ENCODE measurements at regions not wholly inside any gene's neighbourhood (a gene's known extent, or its start where the extent isn't known, plus 50 kb on each side); places are given as distances from the start of the nearest gene placed in this dataset.

- ATAC-seq = no peak
Measured at GRCh38 chr22:49312601-49313000, 515.1 kb downstream of the BRD1 start.

- no peak for ATAC-seq
Measured at GRCh38 chr22:49310354-49310753, 517.3 kb downstream of the BRD1 start.

DNA sequence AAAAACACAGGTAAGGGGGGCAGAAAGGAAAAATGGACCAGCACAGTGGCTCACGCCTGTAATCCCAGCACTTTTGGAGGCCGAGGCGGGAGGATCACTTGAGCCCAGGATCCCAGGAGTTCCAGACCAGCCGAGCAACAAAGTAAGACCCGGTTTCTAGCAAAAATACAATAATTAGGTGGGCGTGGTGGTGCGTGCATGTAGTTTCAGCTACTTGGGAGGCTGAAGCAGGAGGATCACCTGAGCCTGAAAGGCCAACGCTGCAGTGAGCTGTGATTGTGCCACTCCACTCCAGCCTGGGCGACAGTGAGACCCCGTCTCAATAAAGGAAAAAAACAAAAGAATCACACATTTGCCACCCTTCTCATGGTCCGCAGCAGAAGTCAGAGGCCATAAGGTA is 519.4 kb downstream of the BRD1 start:
- ATAC-seq = no peak

- ATAC-seq = no peak
Measured at GRCh38 chr22:49307870-49308269, 519.8 kb downstream of the BRD1 start.

DNA sequence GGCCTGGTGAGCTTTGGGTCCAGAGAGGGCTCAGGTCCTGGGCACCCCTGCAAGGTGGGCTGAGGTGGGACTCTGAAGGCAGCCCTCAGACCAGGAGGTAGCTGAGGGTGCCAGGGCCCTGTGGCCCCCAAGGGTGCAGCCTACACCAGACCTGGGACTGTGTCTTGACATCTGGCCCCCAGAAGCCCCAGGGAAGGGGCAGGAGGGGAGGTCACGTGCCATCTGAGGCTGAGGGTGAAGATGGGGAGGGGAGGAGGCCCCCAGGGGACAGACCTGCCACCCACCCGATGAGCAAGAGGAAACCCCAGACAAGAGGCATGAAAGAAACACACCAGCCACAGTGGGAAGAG is 520.2 kb downstream of the BRD1 start:
- no peak for ATAC-seq

DNA sequence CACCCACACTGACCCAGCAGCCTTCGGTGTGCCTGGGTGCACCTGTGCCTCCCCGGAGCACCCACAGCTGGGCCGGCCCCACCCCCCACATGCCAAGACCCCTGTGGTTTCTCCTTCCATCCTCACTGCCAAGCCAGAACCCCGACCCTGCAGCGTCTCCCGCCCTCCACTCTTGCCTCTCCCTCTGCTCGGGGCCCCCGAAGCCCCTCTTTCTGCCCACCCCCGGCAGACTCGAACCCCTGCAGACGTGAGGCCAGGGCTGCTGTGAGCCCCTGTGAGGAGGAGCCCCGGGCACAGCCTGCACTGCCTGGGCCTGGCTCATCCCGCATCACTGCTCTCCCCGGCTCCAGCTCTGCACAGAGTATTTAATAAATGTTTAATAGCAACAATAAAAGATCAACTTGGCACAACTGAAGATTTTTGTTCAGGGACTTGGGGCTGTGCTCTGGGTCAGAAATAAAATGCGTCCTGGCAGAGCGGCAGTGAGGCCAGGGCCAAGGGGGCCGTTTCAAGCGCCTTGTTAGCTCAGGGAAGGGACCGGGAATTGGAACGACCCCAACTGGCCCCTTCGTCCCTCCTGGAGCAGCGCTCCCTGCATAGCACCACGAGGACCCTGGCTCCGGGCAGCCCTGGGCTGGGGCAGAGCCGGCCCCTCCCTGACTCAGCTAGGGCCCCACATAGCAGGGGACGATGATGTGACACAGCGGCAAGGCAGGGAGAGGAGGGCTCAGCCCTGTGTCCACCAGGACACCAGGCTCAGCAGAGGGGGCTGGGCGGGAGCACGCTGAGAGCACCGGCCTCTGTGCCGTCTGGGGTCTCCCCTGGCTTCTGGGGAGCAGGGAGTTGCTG is 520.8 kb downstream of the BRD1 start:
- no peak for ATAC-seq

- ATAC-seq = no peak
Measured at GRCh38 chr22:49305966-49306631, 521.6 kb downstream of the BRD1 start.

DNA sequence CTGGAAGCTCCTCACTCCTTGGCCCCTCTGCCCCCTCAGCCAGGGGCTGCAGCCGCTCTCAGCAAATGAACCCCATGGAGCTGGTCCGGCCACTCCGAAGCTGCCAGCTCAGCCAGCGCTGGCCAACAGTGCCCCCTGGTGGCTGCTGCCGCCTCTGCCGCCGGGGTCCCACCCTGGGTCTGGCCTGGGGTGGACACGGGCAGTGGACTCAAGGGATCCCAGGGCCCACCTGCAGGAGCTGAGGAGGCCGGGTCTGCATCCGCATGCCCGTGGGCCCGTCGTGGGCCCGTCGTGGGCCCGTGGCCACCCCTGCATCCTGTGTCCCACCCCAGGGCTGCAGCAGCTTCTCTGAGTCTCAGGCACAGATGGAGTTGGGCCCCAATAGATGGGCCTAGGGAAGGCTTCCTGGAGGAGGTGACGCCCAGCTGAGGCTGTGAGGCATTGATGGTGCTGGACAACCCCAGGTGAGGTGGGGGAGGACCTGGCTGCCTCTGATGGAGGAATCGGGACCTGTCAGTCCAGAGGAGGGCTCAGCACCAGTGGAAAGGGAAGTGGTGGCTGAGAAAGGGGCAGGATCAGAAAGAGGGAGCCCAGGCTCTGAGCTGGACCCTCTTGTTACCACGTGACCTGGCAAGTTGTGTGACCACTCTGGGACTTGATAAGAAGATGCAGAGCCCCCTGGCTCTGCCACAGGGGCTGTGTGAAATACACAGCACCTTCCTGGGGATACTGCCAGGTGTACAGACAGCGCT is 522.3 kb downstream of the BRD1 start:
- ATAC-seq = no peak

DNA sequence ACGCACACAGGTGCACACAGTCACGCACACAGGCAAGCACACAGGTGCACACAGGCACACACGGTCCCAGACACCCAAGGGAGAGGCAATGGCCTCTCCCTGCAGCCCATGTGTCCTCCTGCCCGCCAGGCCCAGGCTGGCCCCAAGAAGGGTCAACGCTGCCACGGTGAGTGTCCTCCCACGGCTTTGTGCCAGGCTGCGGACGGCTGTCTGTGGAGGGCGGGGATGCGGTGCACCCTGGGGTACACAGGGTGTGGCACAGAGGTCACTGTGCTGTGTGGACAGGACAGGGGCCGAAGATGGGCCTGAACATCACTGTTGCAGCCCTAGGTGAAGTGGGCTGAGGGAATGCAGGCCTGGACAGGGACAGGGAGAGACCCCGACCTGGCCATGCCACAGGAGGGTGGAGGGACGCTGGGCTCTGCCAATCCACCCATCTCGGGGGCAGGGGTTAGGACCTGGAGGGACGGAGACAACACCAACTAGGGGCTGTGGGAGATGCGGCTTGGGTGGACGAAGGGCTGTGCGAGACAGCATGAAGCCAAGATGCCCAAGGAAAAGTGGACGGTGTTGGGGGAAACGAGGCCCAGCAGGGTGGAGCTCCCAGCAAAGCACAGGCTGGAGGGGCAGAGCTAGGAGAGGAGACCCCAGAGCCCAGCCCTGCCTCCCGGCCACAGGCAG is 523.8 kb downstream of the BRD1 start:
- ATAC-seq = no peak

GRCh38 chr22:49303061-49303735 is 524.5 kb downstream of the BRD1 start:
- ATAC-seq = no peak

GRCh38 chr22:49302530-49302929 is 525.1 kb downstream of the BRD1 start:
- ATAC-seq = no peak

GRCh38 chr22:49302150-49302460 is 525.6 kb downstream of the BRD1 start:
- no peak for ATAC-seq

GRCh38 chr22:49301398-49302149 is 526.1 kb downstream of the BRD1 start:
- ATAC-seq = no peak

DNA sequence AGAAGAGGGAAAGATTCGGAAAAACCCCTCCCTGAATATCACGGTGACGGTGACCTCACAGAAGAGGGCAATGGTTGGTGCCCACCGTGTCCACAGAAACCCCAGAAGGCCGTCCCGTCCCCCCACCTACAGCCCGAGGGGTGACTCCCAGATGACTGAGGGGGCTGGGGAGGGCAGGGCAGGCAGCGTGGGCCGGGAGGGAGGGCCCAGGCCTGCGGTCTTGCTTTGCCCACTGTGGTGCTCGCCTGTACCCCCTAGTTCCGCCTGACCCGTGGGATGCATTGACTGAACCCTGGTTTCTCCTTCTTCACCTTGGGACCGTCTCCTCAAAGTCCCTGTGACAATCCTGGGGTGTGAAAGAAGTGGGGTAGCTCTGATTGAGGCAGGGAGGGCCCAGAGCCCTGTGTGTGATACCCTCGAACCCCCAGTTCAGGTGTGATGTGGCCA is 526.7 kb downstream of the BRD1 start:
- no peak for ATAC-seq

GRCh38 chr22:49300241-49300640 is 527.4 kb downstream of the BRD1 start:
- no peak for ATAC-seq

DNA sequence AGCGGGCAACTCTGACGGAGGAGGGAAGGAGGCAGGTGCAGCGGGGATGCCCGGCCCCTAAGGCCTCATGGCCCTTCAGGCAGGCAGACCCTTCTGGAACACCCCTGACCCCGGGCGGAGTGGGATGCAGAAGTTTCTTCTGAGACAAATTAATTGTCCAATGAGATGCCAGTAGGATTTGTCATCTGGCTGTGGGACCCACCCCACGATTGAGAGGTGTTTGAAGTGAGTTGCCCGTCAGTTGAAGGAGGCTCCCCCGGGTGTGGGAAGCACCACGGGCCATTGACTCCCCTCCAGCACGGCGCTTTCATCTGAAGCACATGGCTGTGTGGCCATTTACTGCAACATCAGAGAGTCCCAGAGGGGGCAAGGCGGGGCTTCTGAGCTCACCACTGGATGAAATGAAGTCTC is 527.8 kb downstream of the BRD1 start:
- no peak for ATAC-seq

- ATAC-seq = no peak
Measured at GRCh38 chr22:49298834-49299750, 528.6 kb downstream of the BRD1 start.

- no peak for ATAC-seq
Measured at GRCh38 chr22:49297871-49298721, 529.6 kb downstream of the BRD1 start.

DNA sequence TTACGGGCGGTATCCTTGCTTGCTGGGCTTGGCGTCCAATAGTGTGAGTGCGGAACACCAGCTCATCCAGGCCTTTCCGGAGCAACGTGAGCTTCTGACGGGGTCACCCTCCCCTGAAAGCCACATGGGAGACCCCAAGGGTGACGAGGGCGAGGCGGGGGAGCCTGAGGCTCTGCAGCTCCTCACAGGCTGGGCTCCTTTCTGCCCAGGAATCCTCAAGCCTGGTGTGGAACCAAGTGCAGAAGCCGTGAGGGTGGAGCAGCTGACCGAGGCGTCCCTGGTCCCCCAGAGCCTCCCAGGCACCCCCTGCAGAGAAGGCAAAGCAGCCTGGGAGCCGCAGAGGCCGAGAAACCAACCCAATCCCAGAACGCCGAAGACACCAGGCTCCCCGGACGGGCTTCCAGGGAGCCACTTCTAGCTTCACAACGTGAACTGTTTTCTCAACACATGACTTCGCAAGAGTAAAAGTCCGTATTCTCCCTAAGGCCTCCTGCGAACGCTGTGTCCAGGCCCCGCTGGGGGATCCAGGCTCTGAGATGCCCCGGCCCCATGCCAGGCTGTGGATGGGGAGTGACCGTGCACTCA is 530.3 kb downstream of the BRD1 start:
- ATAC-seq = no peak

All from activated CD4-positive, CD25-positive, alpha-beta regulatory T cell treated with anti-CD3 and anti-CD28 coated beads, Interleukin-2, amount 50 U/mL, for 24 hours (primary cell).